Sigmoid colon (tissue), 6 donors: ENCODE measurements at regions not wholly inside any gene's neighbourhood (a gene's known extent, or its start where the extent isn't known, plus 50 kb on each side); places are given as distances from the start of the nearest gene placed in this dataset.

Source experiments
- DNase-seq: peaks from one replicate; pipeline ENCODE4 v3.0.0-alpha.2; 2019
- H3K27ac ChIP-seq, 4 donors: fragments of 200-600 bp; sonication (generic); one replicate each; pipeline ENCODE4 v1.5.1; 2016 to 2019; ENCODE audit warnings: mild to moderate bottlenecking in 1 of 4
- H3K27me3 ChIP-seq, 3 donors: fragments of 200-600 bp; sonication (generic); one replicate each; pipeline ENCODE4 v1.5.1; 2019; ENCODE audit warnings: mild to moderate bottlenecking in 1 of 3
- H3K36me3 ChIP-seq, 4 donors: fragments of 200-600 bp; sonication (generic); one replicate each; pipeline ENCODE4 v1.5.1; 2016 to 2019
- H3K4me1 ChIP-seq, 4 donors: fragments of 200-600 bp; sonication (generic); one replicate each; pipeline ENCODE4 v1.5.1; 2017 to 2019
- H3K4me3 ChIP-seq, 4 donors: fragments of 200-600 bp; sonication (generic); one replicate each; pipeline ENCODE4 v1.5.1; 2017 to 2019; ENCODE audit warnings: mild to moderate bottlenecking in 2 of 4, moderate library complexity in 1 of 4
- H3K9me3 ChIP-seq, 4 donors: fragments of 200-600 bp in 3 of 4; sonication (generic) in 3 of 4; one replicate each; pipeline versions ENCODE4 v1.5.1 to v1.6.1; 2013 to 2019
- CTCF ChIP-seq, 4 experiments: fragments of 450-650 bp in 3 of 4; fragments of 200-600 bp in 1 of 4; IDR thresholded peaks; one replicate each; pipeline ENCODE4 v1.5.1; 2016 to 2019; ENCODE audit warnings: antibody characterized with exemption in 4 of 4, mild to moderate bottlenecking in 3 of 4, moderate library complexity in 2 of 4
- EP300 ChIP-seq, 4 donors: sonication (generic); formaldehyde crosslinking; IDR thresholded peaks; one replicate each; pipeline ENCODE4 v1.6.1; 2017; ENCODE audit warnings: antibody characterized with exemption in 4 of 4
- POLR2A ChIP-seq, 2 donors: fragments of 450-650 bp; IDR thresholded peaks; one replicate each; pipeline ENCODE4 v1.6.1; 2016; ENCODE audit warnings: antibody characterized with exemption in 2 of 2, mild to moderate bottlenecking in 2 of 2, moderate library complexity in 2 of 2
- POLR2AphosphoS5 ChIP-seq, 4 donors: sonication (generic); formaldehyde crosslinking; IDR thresholded peaks; one replicate each; pipeline ENCODE4 v1.6.1; 2017; ENCODE audit warnings: antibody characterized with exemption in 4 of 4
- WGBS, 2 donors: extraction: QIAGEN DNeasy Blood & Tissue Kit; methylation state at CpG; one replicate each; pipeline ENCODE4 v1.1.7; 2013; 5-methylcytosine and 5-hydroxymethylcytosine counted together
- intact Hi-C: fragments of 100-400 bp; cut with DNase I; formaldehyde crosslinking; loops from one replicate; pipeline ENCODE4 v1.15.1; 2023
- donor health status: healthy with polysubstance abuse.
- donor health status: healthy.

- TF ChIP-seq POLR2A (IDR thresholded peaks at IDR 0.05) (no peak), POLR2AphosphoS5 (IDR thresholded peaks at IDR 0.05) (no peak), CTCF (IDR thresholded peaks at IDR 0.05) (no peak), EP300 (IDR thresholded peaks at IDR 0.05) (no peak)
- no peaks in the 10 kb centered on the region for H3K36me3 ChIP-seq
- H3K4me3 ChIP-seq = no peak overlapping the region
- no peaks in the 10 kb centered on the region for H3K27me3 ChIP-seq
- H3K27ac ChIP-seq = no peak overlapping the region
- DNase-seq = no peak
- intact Hi-C loops = no loop called here
- H3K4me1 ChIP-seq = no peaks in the 10 kb centered on the region
- 83 to 86% methylated on average over 6 of the region's 6 CpGs for WGBS, 2 donors
- H3K9me3 ChIP-seq = no peaks in the 10 kb centered on the region
These were observed 137.8 kb upstream of the FAM20C start for GRCh38 chr7:54615-55014.

- Histone ChIP-seq H3K27ac (no peak overlapping the region), H3K36me3 (no peaks in the 10 kb centered on the region), H3K4me3 (no peak overlapping the region), H3K9me3 (no peaks in the 10 kb centered on the region), H3K4me1 (no peaks in the 10 kb centered on the region), H3K27me3 (no peaks in the 10 kb centered on the region)
- DNase-seq = no peak
- WGBS, 2 donors = 86 to 87% methylated on average over 9 of the region's 9 CpGs
- TF ChIP-seq CTCF (IDR thresholded peaks at IDR 0.05) (no peak), POLR2AphosphoS5 (IDR thresholded peaks at IDR 0.05) (no peak), EP300 (IDR thresholded peaks at IDR 0.05) (no peak), POLR2A (IDR thresholded peaks at IDR 0.05) (no peak)
- intact Hi-C loops = no loop called here
These were observed 136.6 kb upstream of the FAM20C start for GRCh38 chr7:55690-56248.

DNA sequence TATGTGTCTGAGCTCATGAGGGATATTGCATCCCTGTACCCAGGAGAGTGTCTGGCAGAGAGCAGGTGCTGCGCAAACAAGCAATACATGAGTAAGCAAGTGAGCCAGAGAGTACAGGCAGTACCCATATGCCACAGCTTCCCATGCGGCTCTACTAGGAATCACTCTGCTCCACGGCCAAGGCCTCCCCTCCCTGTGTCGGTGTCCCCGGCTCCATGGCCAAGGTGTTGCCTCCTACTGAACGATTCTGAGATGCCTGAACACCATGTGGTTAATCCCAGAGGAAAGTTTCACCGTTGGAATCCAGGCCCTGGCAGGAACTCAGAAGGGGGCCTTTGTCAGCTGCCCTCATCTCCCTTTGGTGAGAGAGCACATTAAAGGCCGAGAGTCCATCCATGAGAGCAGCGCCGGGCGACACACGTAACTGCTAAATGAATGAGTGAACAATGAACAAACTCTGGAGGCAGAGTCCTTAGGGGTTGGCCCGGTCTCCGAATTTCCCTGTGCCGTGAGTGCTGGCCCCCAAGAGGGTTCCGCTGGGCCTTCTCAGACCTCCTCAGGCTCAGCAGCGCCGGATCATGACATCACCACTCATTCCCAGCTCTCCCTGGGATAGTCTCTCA, 136.0 kb upstream of the FAM20C start:
- Histone ChIP-seq H3K36me3 (no peaks in the 10 kb centered on the region), H3K27ac (no peak overlapping the region), H3K4me1 (no peaks in the 10 kb centered on the region), H3K9me3 (no peaks in the 10 kb centered on the region), H3K4me3 (no peak overlapping the region), H3K27me3 (no peaks in the 10 kb centered on the region)
- peak; percentile 59 for DNase-seq
- intact Hi-C loops = no loop called here
- no peak for TF ChIP-seq EP300 (IDR thresholded peaks at IDR 0.05)
- no peak for TF ChIP-seq POLR2AphosphoS5 (IDR thresholded peaks at IDR 0.05)
- TF ChIP-seq CTCF (IDR thresholded peaks at IDR 0.05) = no peak
- TF ChIP-seq POLR2A (IDR thresholded peaks at IDR 0.05) = no peak
- WGBS, 2 donors = 83 to 90% methylated on average over 18 of the region's 18 CpGs

DNA sequence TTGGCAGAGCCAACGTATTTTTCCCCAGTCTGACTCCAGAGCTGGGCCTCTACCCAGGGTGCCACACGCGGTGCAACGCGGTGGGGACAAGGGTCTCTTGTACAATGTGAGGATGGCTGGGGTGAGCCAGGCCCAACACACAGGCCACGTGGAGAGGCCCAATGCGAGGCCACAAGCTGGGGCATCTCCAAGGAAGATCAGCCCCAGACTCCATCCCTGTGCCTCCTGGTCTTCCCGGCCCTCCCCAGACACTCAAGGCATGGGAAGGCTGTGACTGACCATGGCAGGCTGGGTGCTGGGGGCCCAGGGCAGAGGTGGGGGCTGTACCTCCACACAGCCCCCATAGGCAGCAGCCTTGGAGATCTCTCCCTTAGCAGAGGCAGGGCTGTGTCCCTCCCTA, 135.3 kb upstream of the FAM20C start:
- peak; percentile 49 for DNase-seq

More for the DNA sequence above, 135.3 kb upstream of the FAM20C start:
- WGBS, 2 donors = 89% methylated on average over 8 of the region's 8 CpGs
- Histone ChIP-seq H3K9me3 (no peaks in the 10 kb centered on the region), H3K36me3 (no peaks in the 10 kb centered on the region), H3K4me3 (no peak overlapping the region), H3K27ac (no peak overlapping the region), H3K27me3 (no peaks in the 10 kb centered on the region), H3K4me1 (no peaks in the 10 kb centered on the region)
- no peak for TF ChIP-seq POLR2AphosphoS5 (IDR thresholded peaks at IDR 0.05)
- no peak for TF ChIP-seq CTCF (IDR thresholded peaks at IDR 0.05)
- TF ChIP-seq POLR2A (IDR thresholded peaks at IDR 0.05) = no peak
- TF ChIP-seq EP300 (IDR thresholded peaks at IDR 0.05) = no peak
- intact Hi-C loops = no loop called here
